Uterus (tissue), 3 donors: ENCODE measurements at regions not wholly inside any gene's neighbourhood (a gene's known extent, or its start where the extent isn't known, plus 50 kb on each side); places are given as distances from the start of the nearest gene placed in this dataset.

Experiments used
- DNase-seq, 2 donors: peaks; one replicate each; pipeline ENCODE4 v3.0.0-alpha.2; 2019 to 2020
- H3K27ac ChIP-seq, 2 donors: fragments of 200-600 bp; sonication (generic); 1 replicate in 1 of 2; 2 replicates in 1 of 2; pipeline ENCODE4 v1.5.1; 2016 to 2018
- H3K27me3 ChIP-seq, 2 donors: fragments of 200-600 bp; sonication (generic); one replicate each; pipeline ENCODE4 v1.5.1; 2018 to 2019; ENCODE audit warnings: control low read depth in 1 of 2
- H3K36me3 ChIP-seq, 2 donors: fragments of 200-600 bp; sonication (generic); one replicate each; pipeline ENCODE4 v1.5.1; 2019; ENCODE audit warnings: control low read depth in 1 of 2
- H3K4me1 ChIP-seq, 2 donors: fragments of 200-600 bp; sonication (generic); one replicate each; pipeline ENCODE4 v1.5.1; 2018 to 2019; ENCODE audit warnings: control low read depth in 1 of 2
- H3K4me3 ChIP-seq, 2 donors: fragments of 200-600 bp; sonication (generic); 1 replicate in 1 of 2; 2 replicates in 1 of 2; pipeline ENCODE4 v1.5.1; 2018 to 2019; ENCODE audit warnings: mild to moderate bottlenecking in 1 of 2
- H3K9me3 ChIP-seq, 2 donors: fragments of 200-600 bp; sonication (generic); one replicate each; pipeline ENCODE4 v1.5.1; 2019; ENCODE audit warnings: control low read depth in 1 of 2
- POLR2A ChIP-seq, 2 donors: fragments of 450-650 bp; IDR thresholded peaks; one replicate each; pipeline ENCODE4 v1.6.1; 2016; ENCODE audit warnings: antibody characterized with exemption in 2 of 2, mild to moderate bottlenecking in 1 of 2, moderate library complexity in 1 of 2
- intact Hi-C: fragments of 100-400 bp; cut with DNase I; formaldehyde crosslinking; loops from one replicate; pipeline ENCODE4 v1.15.1; 2023; ENCODE audit warnings: low total_unique reads
- TF ChIP-seq, protein P1 (sequence below), 4 experiments: fragments of 200-600 bp in 2 of 4; fragments of 450-650 bp in 2 of 4; sonication (generic) in 2 of 4; IDR thresholded peaks; one replicate each; pipeline ENCODE4 v1.5.1; 2016 to 2019; ENCODE audit warnings: antibody characterized with exemption in 4 of 4, mild to moderate bottlenecking in 2 of 4, moderate library complexity in 1 of 4
- donor health status: DM: yes; HTN: yes; CAD: no.

DNA sequence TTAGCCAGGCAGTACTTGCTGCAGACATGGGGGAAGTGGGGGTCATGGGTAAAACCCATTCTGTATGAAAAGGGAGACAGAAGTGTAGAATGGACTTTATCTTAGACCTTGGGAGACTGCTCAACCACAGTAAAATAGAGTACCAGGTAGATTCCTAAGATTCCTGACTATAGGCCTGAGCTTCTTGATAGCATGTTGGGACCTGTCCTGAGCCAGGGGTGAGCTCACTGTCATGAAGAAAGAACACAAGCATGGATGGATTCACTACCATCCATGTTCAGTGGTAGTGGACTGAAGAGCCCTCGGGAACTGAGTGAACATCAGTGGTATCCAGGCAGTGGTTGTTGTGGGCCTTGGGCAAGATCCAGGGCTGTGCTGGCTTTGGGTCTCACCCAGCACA lies 1003.8 kb downstream of the TMTC2 start:
- no peak for DNase-seq
- intact Hi-C loops, result no loop called here
- no peak for TF ChIP-seq POLR2A (IDR thresholded peaks at IDR 0.05)
- TF ChIP-seq, protein P1, sequence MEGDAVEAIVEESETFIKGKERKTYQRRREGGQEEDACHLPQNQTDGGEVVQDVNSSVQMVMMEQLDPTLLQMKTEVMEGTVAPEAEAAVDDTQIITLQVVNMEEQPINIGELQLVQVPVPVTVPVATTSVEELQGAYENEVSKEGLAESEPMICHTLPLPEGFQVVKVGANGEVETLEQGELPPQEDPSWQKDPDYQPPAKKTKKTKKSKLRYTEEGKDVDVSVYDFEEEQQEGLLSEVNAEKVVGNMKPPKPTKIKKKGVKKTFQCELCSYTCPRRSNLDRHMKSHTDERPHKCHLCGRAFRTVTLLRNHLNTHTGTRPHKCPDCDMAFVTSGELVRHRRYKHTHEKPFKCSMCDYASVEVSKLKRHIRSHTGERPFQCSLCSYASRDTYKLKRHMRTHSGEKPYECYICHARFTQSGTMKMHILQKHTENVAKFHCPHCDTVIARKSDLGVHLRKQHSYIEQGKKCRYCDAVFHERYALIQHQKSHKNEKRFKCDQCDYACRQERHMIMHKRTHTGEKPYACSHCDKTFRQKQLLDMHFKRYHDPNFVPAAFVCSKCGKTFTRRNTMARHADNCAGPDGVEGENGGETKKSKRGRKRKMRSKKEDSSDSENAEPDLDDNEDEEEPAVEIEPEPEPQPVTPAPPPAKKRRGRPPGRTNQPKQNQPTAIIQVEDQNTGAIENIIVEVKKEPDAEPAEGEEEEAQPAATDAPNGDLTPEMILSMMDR (IDR thresholded peaks at IDR 0.05), result no peak
- Histone ChIP-seq H3K4me1 (no peaks in the 10 kb centered on the region), H3K36me3 (no peaks in the 10 kb centered on the region), H3K4me3 (no peak overlapping the region), H3K9me3 (no peaks in the 10 kb centered on the region), H3K27me3 (no peaks in the 10 kb centered on the region), H3K27ac (no peak overlapping the region)

DNA sequence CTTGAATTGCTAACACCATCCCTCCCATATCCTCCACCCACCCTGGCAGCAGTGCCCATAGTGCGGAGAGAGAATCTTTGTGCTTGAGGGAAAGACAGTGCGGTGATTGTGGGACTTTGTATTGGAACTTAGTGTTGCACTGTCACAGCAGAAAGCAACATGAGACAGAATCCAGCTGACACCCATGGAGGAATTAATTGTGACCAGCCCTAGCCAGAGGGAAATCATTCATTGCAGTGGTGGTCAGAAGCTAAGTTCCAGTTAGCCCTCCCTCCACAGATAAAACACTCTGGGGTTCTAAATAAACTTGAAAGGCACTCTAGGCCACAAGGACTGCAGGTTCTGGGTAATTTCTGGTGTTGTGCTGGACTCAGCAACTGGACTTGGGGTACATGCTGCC lies 1002.6 kb downstream of the TMTC2 start:
- Histone ChIP-seq H3K9me3 (no peaks in the 10 kb centered on the region), H3K27ac (no peak overlapping the region), H3K27me3 (no peaks in the 10 kb centered on the region), H3K36me3 (no peaks in the 10 kb centered on the region), H3K4me1 (no peaks in the 10 kb centered on the region), H3K4me3 (no peak overlapping the region)
- intact Hi-C loops, result no loop called here
- no peak for TF ChIP-seq POLR2A (IDR thresholded peaks at IDR 0.05)
- TF ChIP-seq, protein P1 (IDR thresholded peaks at IDR 0.05), result no peak
- no peak for DNase-seq

DNA sequence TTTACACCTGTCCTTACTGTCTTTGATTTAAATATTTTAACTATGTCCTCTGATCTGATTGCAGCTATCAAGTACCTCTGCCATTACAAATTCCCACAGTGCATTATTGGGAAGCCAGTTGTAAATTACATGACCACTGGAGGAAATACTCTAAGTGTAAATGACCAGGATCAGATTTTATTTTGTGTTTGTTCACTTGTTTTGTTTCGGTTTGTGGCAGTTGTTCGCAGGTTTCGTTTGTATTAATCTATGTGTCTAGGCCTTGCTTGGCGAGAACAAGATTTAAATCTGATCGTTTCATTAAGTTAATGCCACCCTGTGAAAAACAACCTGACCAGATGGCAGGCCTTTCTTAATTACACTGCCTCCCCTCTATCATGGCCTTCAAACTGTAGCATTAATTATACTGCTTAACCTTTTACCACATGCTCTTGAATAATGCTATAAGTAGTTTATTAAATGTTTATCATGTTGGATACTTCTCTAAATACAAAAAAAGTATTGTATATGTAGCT lies 990.1 kb downstream of the TMTC2 start:
- Histone ChIP-seq H3K4me3 (no peak overlapping the region), H3K9me3 (no peaks in the 10 kb centered on the region), H3K27me3 (no peaks in the 10 kb centered on the region), H3K36me3 (no peaks in the 10 kb centered on the region), H3K4me1 (no peaks in the 10 kb centered on the region), H3K27ac (no peak overlapping the region)
- intact Hi-C loops, result no loop called here
- TF ChIP-seq POLR2A (IDR thresholded peaks at IDR 0.05), result no peak
- TF ChIP-seq, protein P1 (IDR thresholded peaks at IDR 0.05), result no peak
- DNase-seq, result no peak

DNA sequence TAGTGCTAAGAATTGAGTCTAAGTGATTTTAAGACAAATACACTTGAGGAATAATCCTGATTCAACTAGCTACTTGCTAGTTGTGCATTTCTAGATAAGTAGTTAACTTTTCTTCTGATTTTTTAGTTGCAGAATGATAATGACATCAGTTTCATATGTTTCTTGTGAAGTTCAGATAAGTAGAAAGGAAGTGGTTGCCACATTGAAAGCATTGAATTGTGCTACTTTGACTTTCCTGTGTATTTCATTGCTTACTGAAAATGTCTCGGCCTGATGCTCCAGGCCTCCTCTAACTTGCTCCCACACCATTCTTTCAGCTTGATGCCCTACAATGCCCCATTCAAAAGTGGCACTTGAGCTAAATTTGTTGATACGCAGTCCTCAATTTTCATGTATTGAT lies 980.0 kb downstream of the TMTC2 start:
- no peak for DNase-seq
- Histone ChIP-seq H3K9me3 (no peaks in the 10 kb centered on the region), H3K36me3 (no peaks in the 10 kb centered on the region), H3K4me1 (no peaks in the 10 kb centered on the region), H3K4me3 (no peak overlapping the region), H3K27me3 (no peaks in the 10 kb centered on the region), H3K27ac (no peak overlapping the region)
- TF ChIP-seq POLR2A (IDR thresholded peaks at IDR 0.05), result no peak
- TF ChIP-seq, protein P1 (IDR thresholded peaks at IDR 0.05), result no peak
- intact Hi-C loops, result no loop called here

DNA sequence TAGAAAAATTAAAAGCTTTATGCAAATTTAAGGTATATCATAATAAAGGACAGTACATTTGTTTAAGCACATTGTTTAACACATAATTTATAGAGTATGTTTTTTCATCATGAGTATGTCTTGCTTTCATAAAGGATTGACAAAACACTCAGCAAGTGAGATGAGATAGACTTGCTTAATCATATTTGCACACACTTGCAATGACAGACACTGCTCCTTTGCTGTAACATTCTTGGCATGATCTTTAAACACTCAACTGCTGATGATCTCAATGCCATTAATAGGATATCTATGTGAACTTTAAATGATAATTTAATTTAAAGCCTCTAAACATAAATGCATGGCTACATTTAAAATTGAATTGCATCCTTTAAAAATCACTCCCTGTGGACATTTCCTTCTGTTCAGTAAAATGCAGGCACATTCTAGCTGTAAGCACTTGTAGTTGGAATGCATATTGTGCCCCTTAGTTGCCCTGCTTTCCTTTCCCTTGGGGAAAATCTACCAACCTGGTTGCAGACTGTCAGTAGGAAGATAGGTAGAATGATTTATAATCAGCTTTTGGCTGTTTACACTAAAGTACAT lies 979.0 kb downstream of the TMTC2 start:
- TF ChIP-seq, protein P1 (IDR thresholded peaks at IDR 0.05), result no peak
- TF ChIP-seq POLR2A (IDR thresholded peaks at IDR 0.05), result no peak
- intact Hi-C loops, result no loop called here
- DNase-seq, result no peak
- H3K36me3 ChIP-seq, result no peaks in the 10 kb centered on the region
- H3K4me3 ChIP-seq, result no peak overlapping the region
- H3K27me3 ChIP-seq, result no peaks in the 10 kb centered on the region
- no peaks in the 10 kb centered on the region for H3K4me1 ChIP-seq
- H3K9me3 ChIP-seq, result no peaks in the 10 kb centered on the region
- no peak overlapping the region for H3K27ac ChIP-seq
